ENCODE measurements at regions not wholly inside any gene's neighbourhood (a gene's known extent, or its start where the extent isn't known, plus 50 kb on each side); places are given as distances from the start of the nearest gene placed in this dataset.
"Not testable (repeated sequence)": the region's sequence is repeated elsewhere in the genome, so short reads cannot be mapped to it uniquely, and the experiment has no call there.

DNA sequence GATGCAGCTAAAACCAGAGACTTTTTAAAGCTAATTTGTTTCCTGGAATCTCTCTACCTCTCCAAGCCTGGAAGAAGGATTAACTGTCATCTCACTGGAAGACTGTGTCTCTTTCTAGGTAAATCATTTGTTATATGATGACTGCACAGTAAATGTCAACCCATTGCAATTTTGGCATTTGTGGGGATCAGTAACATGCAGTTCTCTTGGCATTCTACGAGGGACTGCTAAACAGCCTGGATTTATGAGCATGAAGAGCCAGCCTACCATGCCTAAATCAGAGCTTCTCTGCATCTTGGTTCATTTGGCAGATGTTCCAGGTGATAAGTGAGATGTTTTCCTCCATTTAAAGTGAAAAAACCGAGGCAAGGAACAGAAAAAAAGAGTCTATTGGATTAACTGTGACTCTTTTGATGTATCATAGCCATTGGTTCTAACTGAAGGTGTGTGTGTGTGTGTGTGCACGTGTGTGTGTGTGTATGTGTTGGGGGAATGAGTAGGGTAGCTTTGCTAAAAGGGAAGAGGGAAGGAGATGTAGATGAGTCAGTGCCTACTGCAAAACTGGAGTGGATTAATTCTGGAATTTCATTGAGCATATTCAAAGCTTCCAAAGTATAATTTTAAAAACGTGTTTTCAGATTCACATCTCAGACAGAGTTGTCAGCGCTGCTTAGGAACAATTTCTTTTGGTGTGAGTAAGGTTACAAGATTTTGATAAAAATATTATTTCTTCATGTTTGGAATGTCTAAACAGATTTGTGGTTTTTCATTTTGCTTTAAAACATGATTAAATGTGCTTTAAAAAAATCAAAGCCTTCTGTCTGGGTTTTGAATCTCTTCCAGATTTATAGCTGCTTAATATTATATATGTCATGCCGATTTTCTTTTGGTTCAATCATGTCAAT is 123.2 kb upstream of the LNX1 start:
- no peak for DNase-seq (ENCODE audit: low read depth)

DNA sequence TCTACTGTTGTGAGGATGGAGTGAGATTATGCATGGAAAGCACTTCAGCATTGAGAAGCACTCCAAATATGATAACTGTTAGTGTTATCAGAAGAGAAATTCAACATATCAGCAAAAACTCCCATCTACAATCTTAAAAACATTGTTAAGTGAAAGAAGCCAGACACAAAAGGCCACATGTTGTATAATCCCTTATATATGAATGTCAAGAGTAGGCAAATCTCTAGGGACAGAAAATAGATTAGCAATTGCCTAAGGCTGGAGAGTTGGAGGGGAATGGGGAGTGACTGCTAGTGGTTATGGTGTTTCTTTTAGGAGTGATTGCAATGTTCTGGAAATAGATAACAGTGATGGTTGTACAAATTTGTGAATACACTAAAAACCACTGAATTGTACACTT is 122.5 kb upstream of the LNX1 start:
- DNase-seq (ENCODE audit: low read depth), result no peak

DNA sequence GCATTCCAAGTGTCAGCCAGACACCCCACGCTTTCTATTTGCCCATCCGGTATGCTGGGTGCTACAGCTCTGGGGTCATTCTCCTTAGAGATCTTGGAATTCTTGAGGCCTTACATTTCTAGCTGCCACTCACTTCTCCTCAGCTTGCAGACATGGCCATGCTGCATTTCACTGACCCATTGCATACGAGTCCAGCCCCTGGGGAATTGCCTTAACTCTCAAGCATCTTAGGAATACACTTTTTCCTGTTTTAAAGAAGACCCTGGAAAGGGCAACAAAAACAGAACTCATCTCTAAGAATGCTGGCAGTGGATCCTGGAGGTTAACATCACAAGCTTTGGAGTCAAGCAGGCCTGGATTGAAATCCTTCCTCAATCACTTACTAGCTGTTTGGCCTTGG is 122.0 kb upstream of the LNX1 start:
- DNase-seq (ENCODE audit: low read depth), result no peak

DNA sequence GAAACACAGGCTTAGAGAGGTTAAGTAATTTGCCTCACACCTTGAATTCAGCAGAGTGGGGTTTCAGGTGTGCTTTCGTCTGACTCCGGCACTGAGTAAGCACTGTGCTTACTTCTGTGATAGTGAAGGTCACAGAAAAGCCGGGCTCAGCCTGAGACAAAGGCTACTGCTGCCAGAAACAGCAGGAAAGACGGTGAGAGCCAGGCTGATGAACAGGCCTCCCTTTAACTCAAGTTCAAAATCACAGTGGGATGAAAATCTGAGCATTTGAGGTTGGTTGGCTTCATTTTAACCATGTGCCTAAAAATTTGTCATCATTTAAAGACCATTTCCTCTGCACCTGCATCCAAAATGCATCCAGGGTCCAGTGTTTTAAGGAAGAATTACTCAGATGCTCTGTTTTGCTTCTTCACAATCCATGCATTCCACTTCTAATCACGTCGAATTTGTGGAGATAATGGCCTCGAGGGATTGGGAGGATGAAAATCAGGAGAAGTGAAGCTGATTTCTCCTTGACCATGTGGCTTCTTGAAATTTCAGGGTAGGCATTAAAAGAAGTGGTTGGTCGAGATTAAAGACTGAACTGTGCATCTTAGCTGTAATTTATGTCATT is 121.2 kb upstream of the LNX1 start:
- DNase-seq (ENCODE audit: low read depth), result no peak

DNA sequence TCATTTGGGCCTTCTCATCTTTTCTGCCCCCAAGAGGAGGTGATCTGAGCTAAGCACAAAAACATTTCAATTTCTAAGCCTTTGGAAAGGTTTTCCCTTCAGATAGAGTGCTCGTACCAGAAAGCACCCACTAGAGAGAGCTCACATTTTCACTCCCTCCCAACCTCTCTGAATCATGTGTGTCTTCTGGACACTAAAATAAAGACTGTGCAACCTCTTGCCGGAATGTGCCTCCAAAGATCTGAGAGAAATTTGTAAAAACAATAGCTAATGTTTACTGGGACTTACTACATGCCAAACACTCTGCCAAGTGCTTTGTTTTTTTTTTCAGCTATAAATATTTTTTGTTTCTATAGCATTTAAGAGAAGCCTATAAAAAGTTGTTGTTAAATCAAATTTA is 120.6 kb upstream of the LNX1 start:
- no peak for DNase-seq (ENCODE audit: low read depth)

DNA sequence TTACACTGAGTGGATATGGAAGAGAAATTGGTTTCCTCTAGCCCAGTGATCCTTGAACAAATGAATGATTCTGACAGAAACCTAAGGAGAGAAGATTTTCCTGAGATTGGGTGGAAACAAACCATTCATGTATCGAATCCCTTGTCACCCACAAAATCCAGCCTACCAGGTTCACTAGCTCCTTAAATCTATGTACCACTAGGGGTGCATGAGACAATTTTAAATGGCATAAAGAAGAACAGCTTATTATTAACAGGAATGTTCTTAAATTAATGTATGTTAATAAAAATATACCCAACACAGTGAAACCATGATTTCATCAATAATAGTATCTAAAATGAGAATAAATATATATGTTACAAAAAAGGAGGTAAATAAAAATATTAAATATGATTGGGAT is 118.4 kb upstream of the LNX1 start:
- DNase-seq (ENCODE audit: low read depth), result no peak

DNA sequence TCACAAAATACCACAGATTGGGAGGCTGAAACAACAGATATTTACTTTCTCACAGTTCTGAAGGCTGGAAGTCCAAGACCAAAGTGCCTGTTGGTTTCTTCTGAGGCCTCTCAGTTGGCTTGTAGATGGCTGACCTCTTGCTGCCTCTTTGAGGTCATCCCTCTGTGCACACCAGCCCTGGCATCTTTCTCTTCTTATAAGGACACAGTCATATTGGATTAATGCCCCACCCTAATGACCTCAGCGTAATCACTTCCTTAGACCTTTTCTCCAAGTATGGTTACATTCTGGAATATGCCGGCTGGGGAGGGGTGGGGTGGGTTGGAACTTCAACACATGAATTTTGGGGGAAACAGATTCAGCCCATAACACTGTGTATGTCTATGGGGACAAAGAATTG is 116.2 kb upstream of the LNX1 start:
- DNase-seq (ENCODE audit: low read depth), result no peak

DNA sequence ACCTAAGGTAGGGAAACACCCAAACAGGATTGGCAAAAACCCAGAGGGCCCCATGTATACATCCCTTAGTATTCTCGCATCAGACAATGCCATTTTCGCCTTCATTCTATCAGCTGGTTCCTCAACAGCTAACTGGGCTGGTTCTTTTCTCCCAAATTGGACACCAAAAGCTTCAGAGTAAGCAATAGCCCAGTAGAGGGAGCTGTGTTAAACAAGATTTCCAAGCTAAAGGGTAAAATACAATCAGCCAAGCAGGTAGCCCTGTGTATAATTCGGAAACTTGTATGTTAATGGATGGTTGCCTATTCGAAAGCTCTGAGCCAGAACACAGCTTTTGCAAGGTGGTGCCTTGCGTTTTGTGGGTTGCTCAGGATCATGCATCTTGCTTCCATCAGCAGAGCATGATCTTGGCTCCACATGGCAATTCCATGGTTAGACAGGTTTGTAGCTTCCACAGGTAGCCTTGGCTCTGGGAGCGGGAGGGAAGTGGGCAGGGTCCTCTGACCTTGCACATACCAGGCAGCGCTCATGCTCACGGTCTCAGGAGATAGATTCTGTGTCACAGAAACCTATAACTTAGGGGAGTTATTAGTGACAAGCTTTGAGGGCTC is 115.2 kb upstream of the LNX1 start:
- no peak for DNase-seq (ENCODE audit: low read depth)

DNA sequence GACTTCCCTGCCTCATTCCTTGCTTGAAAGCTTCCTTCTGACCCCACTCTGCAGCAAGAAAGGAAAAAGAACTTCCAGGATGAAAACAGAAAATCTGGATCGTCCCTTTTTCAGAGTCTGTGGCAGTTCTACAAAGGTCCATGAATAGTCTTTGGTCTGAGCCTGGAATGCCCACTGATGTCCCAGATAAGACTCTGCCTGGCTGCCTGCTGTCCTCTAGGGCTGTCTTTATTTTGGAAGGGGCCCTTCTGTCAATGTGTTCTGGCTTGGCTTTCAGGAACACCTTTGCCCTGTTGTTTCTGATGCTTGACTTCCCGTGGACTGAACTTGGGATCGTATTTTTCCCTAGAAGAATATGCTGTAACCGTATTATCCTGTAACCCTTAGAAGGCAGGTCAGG is 114.7 kb upstream of the LNX1 start:
- DNase-seq (ENCODE audit: low read depth), result no peak

DNA sequence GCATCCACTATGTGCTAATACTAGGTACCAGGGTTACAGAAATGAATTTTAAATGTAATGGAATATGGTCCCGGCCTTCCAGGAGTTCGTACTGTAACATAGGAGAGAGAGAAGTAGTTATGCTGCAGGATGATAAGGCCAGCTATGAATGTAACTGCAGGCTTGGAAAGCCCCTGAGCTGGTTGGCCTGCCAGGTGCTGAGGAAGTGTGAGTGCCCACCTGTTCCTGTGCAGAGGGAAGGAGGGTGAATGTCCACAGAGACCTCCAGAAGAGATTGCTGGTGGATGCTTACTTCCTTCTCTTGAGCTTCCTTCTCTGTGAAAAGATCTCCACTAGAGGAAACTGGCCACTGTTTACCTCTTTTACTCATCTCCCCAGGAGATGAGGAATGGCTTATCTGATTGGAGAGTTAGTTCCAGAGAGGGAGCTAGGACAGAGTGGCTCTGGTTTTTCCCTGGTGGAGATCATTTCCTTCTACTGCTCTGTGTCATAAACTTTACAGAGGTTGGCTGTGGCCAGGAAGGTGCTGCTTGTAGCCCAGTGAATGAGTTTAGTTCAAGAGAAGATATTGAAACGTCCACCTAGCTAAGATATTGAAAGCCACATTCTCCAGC is 114.0 kb upstream of the LNX1 start:
- no peak for DNase-seq (ENCODE audit: low read depth)

DNA sequence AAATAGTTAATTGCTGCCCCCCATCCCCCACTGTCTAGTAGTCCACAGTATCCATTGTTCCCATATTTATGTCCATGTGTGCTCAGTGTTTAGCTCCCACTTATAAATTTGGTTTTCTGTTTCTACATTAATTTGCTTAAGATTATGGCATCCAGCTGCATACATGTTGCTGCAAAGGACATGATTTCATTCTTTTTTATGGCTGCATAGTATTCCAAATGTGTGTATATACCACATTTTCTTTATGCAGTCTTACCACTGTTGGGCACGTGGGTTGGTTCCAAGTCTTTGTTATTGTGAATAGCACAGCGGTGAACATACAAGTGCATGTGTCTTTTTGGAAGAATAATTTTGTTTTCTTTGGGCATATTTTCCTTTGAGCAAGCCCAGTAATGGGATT is 113.0 kb upstream of the LNX1 start:
- no peak for DNase-seq (ENCODE audit: low read depth)

DNA sequence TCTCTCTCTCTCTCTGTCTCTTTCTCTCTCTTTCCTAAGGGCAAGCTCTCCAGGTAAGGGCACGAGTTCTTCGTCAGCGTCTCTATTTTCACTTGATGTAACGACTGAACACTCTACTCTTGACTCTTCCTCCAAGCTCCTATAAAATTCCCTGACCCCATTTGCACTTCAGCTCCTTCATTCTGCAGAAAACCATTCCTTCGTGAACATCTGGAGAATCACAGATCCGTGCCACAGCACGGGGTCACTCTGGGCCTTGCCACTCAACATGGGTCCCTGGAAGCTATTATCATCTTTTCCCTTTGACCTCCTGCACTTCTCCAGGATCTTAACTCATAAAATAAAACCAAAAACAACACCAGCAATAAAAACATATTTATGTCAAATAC is 112.0 kb upstream of the LNX1 start:
- no peak for DNase-seq (ENCODE audit: low read depth)

DNA sequence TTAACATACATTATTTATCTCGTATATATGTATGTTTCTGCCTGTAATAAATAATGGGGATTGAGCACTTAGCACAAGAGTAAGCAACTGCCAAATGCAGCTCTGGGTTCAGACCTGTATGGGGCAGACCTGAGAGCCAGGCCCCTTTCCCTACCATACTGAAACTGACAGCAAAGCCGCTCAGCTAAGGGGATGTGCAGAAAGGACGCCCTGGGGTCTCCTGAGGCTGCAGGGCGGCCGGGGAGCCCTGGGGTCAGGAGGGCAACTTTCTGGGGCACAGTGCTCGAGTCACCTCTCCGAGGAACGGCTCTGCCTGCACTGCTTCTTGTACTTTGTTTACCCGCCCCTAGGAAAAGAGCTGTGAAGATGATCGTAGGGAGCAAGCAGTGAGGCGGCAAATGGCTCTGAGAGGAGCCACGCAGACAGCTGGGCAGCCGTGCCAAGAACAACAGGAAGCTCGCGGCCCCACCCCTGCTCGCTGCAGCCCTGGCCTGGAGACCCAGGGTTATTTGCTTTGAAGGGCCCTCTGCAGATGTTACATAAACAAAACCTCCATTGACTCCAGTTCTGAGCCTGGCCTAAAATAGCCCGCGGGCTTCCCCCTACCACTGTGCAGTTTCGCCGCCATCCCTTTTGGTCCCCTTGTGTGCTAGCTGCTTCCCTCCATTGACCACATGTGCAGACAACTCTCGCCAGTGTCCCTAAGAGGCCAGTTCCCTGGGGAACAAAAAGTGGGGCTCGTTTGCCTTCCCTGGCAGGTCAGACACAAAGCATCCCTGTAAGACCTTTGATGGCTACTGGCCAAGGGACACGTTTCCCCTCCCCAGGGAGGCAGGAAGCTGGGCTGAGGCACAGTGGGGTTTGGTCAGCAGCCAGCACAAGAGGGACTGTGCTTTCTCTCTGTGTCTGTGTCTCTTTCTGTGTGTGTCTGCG is 111.3 kb upstream of the LNX1 start:
- no peak for DNase-seq (ENCODE audit: low read depth)

DNA sequence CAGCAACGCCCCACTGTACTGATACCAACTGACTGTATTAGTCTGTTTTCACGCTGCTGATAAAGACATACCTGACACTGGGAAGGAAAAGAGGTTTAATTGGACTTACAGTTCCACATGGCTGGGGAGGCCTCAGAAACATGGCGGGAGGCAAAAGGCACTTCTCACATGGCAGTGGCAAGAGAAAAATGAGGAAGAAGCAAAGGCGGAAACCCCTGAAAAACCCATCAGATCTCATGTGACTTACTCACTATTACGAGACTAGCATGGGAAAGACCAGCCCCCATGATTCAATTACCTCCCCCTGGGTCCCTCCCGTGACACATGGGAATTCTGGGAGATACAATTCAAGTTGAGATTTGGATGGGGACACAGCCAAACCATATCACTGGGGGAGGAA is 110.0 kb upstream of the LNX1 start:
- DNase-seq (ENCODE audit: low read depth), result not testable (repeated sequence)

DNA sequence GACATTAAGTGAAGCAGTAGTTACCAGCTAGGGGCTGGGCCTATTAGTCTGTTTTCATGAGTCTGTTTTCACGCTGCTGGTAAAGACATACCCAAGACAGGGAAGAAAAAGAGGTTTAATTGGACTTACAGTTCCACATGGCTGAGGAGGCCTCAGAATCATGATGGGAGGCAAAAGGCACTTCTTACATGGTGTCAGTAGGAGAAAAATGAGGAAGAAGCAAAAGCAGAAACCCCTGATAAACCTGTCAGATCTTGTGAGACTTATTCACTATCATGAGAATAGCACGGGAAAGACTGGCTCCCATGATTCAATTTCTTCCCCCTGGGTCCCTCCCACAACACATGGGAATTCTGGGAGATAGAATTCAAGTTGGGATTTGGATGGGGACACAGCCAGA is 108.0 kb upstream of the LNX1 start:
- not testable (repeated sequence) for DNase-seq (ENCODE audit: low read depth)

DNA sequence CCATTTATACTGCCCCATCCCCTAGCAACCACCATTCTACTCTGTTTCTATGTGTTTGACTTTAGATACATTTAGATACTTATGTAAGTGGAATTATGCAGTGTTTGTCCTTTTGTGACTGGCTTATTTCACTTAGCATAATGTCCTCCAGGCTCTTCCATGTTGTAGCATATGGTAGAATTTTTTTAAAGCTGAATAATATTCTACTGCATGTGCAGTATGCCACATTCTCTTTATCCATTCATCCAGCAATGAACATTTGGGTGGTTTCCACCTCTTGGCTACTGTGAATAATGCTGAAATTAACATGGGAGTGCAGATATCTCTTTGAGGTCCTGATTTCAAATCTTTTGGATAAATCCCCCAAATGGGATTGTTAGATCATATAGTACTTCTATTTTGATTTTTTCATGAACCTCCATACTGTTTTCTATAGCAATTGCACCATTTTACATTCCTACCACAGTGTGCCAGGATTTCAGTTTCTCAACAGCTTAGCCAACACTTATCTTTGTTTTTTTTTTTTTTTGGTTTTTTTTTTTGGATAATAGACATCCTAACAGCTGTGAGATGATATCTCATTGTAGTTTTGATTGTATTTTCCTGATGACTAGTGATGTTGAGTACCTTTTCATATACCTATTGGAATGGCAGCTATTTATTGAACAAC is 105.9 kb upstream of the LNX1 start:
- DNase-seq (ENCODE audit: low read depth), result no peak

DNA sequence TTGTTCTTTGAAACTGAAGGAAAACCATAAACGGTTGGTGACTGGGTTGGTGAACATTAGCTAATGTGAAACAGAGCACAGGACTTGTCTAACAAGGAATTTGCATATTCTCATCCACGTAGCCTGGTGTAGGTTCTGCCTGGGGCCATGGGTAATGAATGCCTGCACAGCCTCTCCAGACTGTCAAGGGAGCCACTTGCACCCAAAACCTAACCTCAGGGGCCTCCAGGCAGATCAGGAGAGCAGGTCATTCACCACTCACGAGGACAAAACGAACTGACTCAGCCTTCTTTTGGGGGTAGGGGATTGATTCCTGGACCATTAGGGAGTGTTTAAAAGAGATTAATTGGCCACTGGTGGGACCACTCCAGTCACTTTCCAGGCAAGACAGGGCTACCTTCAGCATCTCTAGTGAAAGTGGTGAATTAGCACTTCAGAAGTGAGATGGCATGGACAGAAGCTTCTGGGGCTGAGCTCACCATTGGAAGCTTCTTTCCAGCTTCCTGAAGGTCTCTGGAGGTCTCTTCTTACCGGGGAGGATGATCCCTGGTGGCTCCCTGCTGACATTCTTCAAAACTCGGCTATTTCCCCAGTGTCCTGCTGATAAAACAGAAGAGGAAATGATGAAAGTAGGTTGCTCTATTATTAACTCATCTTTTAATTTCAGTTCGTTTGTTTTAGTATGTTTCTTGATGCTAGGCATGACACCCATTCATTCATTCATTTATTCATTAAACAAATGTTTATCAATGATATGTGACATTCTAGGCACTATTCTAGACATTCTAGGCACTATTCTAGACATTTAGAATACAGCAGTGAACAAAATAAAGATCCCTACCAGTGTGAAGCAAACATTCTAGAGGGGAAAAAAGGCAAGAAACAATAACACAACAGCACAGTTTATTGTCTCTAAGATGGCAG is 104.5 kb upstream of the LNX1 start:
- DNase-seq (ENCODE audit: low read depth), result no peak

DNA sequence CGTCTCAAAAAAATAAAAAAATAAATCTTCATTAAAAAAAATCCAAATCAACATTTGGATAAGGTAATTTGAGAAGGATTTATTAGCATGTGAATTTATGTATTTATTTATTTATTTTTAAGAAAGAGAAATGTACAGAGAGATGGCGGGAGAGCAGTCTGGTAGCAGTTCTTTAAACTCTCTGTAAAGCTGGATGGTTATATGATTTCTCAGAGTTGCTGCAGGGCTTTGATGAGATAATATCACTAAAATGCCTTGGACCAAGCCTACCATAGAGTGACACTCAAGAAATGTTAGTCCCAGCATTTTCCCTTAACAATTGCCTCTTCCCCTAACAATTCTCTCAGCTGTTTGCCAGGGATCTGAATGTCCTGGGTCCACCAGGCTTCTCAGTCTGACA is 103.4 kb upstream of the LNX1 start:
- DNase-seq (ENCODE audit: low read depth), result no peak

DNA sequence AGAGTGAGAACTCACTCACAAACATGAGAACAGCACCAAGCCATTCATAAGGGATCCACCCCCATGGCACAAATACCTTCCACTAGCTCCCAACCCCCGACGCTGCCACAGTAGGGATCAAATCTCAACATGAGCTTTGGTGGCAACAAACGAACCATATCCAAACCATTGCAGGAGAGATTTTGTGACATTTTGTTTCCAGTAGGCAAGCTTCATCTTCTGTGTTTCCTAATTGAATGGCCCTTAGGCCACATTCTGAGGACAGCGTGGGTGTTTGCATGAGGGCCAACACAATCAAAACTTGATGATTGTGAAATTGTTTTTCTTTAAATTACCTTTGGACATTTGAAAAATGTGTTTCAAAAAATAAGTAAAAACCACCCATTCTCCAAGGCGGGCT is 102.6 kb upstream of the LNX1 start:
- DNase-seq (ENCODE audit: low read depth), result no peak

DNA sequence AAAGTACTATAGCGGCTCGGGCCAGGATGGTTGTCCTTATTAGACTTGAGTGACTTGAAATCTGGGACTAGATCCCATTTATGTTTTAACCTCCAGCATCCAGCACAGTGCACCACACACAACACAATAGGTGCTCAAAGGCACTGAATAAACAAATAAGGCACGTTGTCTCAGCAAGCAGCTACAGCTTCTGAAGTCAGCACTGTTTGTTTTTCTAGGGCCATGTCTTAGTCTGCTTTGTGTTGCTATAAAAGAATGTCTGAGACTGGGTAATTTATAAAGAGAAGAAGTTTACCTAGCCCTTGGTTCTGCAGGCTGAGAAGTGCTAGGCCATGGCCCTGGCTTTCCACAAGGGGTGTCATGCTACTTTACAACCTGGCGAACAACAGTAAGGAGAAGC is 102.1 kb upstream of the LNX1 start:
- no peak for DNase-seq (ENCODE audit: low read depth)
